Right ventricle myocardium superior (tissue), 1 donor: ENCODE measurements at regions not wholly inside any gene's neighbourhood (a gene's known extent, or its start where the extent isn't known, plus 50 kb on each side); places are given as distances from the start of the nearest gene placed in this dataset.

Experiments
- ATAC-seq: fragments of 200-7000 bp; cut with Tn5 transposase; one replicate; pipeline ENCODE4 v1.9.1; 2020; ENCODE audit warnings: mild to moderate bottlenecking; ENCODE audit not compliant: poor library complexity
- DNase-seq: peaks from one replicate; pipeline ENCODE4 v3.0.0-alpha.2; 2020
- intact Hi-C: fragments of 100-400 bp; cut with DNase I; formaldehyde crosslinking; loops from one replicate; pipeline ENCODE4 v1.11.2; 2022
- donor health status: DM: no; HTN: yes; CAD: no; lungs with severe emphysema.

GRCh38 chrX:34866646-34867045, 76.0 kb upstream of the FAM47B start:
- DNase-seq (no peak), ATAC-seq (no peak)
- intact Hi-C loops = no loop called here

GRCh38 chrX:34868633-34869032, 74.0 kb upstream of the FAM47B start:
- intact Hi-C loops = no loop called here
- no peak for ATAC-seq

GRCh38 chrX:34873500-34874225, 68.9 kb upstream of the FAM47B start:
- intact Hi-C loops = no loop called here
- ATAC-seq = no peak
- DNase-seq = no peak

More at GRCh38 chrX:34868633-34869032, 74.0 kb upstream of the FAM47B start:
- DNase-seq = no peak

- DNase-seq (no peak), ATAC-seq (no peak)
- intact Hi-C loops = no loop called here
Observed at GRCh38 chrX:34874763-34875162, 67.8 kb upstream of the FAM47B start.

- ATAC-seq = no peak
- intact Hi-C loops = no loop called here
- no peak for DNase-seq
Observed at GRCh38 chrX:34875204-34875603, 67.4 kb upstream of the FAM47B start.

- ATAC-seq = no peak
- DNase-seq = no peak
- intact Hi-C loops = no loop called here
Observed at GRCh38 chrX:34877436-34877835, 65.2 kb upstream of the FAM47B start.

GRCh38 chrX:34879346-34879745, 63.2 kb upstream of the FAM47B start:
- no peak for ATAC-seq
- intact Hi-C loops = no loop called here

GRCh38 chrX:34879886-34880285, 62.7 kb upstream of the FAM47B start:
- intact Hi-C loops = no loop called here
- DNase-seq (no peak), ATAC-seq (no peak)

More at GRCh38 chrX:34879346-34879745, 63.2 kb upstream of the FAM47B start:
- DNase-seq = no peak

- no peak for DNase-seq
- ATAC-seq = no peak
- intact Hi-C loops = no loop called here
Observed at GRCh38 chrX:34880656-34881055, 61.9 kb upstream of the FAM47B start.

GRCh38 chrX:34881671-34882070, 60.9 kb upstream of the FAM47B start:
- no peak for ATAC-seq
- intact Hi-C loops = no loop called here
- DNase-seq = no peak

GRCh38 chrX:34884817-34885216, 57.8 kb upstream of the FAM47B start:
- DNase-seq = no peak
- intact Hi-C loops = no loop called here
- ATAC-seq = peak; percentile 41

GRCh38 chrX:34886011-34886410, 56.6 kb upstream of the FAM47B start:
- ATAC-seq (no peak), DNase-seq (no peak)
- intact Hi-C loops = no loop called here

GRCh38 chrX:34891391-34891790, 51.2 kb upstream of the FAM47B start:
- intact Hi-C loops = no loop called here
- ATAC-seq = no peak

More at GRCh38 chrX:34891391-34891790, 51.2 kb upstream of the FAM47B start:
- DNase-seq = no peak
